ENCODE measurements at regions not wholly inside any gene's neighbourhood (a gene's known extent, or its start where the extent isn't known, plus 50 kb on each side); places are given as distances from the start of the nearest gene placed in this dataset.

DNA sequence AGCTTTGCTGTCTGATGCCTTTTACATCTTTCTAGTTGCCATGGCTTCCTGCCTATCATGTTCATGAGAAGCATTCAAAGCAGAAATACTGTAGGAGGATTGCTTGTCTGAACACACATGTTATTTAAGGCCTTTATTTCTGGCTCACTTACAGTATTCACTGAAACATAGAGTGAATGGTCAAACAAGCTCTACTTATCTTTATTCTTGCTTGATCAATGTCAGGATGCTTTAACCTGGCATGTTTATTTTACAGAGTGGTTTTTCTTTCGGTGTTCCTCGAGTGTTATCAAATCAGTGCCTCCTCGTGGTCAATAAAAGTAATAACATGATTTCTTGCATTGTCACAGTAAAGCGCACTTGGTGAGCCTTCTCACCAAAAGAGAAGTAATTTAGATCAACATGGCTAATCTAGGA, 73.5 kb upstream of the PCDH17 start:
- CTCF ChIA-PET (ENCODE audit: low intra/inter-chr PET ratio), result interaction anchor here (0.6 kb wide), 1 partner anchor 114 kb away, joined by 3 read pairs; no protein-coding TSS in a partner anchor
- H4K20me1 ChIP-seq (replicated peaks; ENCODE audit: control insufficient read depth, insufficient read depth, low read length), result no peaks in the 10 kb centered on the region
- H3K79me2 ChIP-seq (ENCODE audit: control insufficient read depth, insufficient read depth, low read length), result no peaks in the 10 kb centered on the region
- FAIRE-seq (no peak), ATAC-seq (no peak), DNase-seq (ENCODE audit: extremely low read depth in 1 of 4, low spot score in 3 of 4) (no peak)
- POLR2A ChIA-PET, result no interaction called here
- TF ChIP-seq FOXK1 (CRISPR knock-in tag; IDR thresholded peaks at IDR 0.05; ENCODE audit: borderline replicate concordance) (no peak), ZFPM2 (CRISPR knock-in tag; IDR thresholded peaks at IDR 0.05) (no peak), ZNF224 (CRISPR knock-in tag; IDR thresholded peaks at IDR 0.05) (no peak), HDAC1 (IDR thresholded peaks at IDR 0.05) (no peak), CSDE1 (IDR thresholded peaks at IDR 0.05) (no peak), ZNF57 (CRISPR knock-in tag; IDR thresholded peaks at IDR 0.05) (no peak), MAZ (CRISPR knock-in tag; conservative IDR thresholded peaks at IDR 0.05 in 1 of 2, IDR thresholded peaks at IDR 0.05 in 1 of 2) (no peak), NRF1 (conservative IDR thresholded peaks at IDR 0.05 in 1 of 2, IDR thresholded peaks at IDR 0.05 in 1 of 2) (no peak), RAD21 (CRISPR knock-in tag; conservative IDR thresholded peaks at IDR 0.05 in 1 of 2, IDR thresholded peaks at IDR 0.05 in 1 of 2) (no peak), TAF15 (IDR thresholded peaks at IDR 0.05; ENCODE audit: low read depth, low read length) (no peak), NR1H2 (CRISPR knock-in tag; IDR thresholded peaks at IDR 0.05) (no peak), PRPF4 (IDR thresholded peaks at IDR 0.05; ENCODE audit: insufficient read depth, low read depth, low read length, poor library complexity, severe bottlenecking) (no peak), ARID3A (IDR thresholded peaks at IDR 0.05; ENCODE audit: borderline replicate concordance, low read depth, low read length) (no peak), HDAC3 (IDR thresholded peaks at IDR 0.05; ENCODE audit: borderline replicate concordance, partially characterized antibody) (no peak), GTF2A2 (tag; IDR thresholded peaks at IDR 0.05) (no peak), SRSF1 (IDR thresholded peaks at IDR 0.05; ENCODE audit: low read depth, low read length) (no peak)
- no peak overlapping the region for H2AFZ ChIP-seq (ENCODE audit: low read depth, low read length)
- H3K36me3 ChIP-seq (ENCODE audit: control insufficient read depth, insufficient read depth, low read length), result no peaks in the 10 kb centered on the region
- BruUV-seq (replicated peaks), result no TSS peak
- H3K27me3 ChIP-seq (ENCODE audit: control insufficient read depth in 2 of 2, insufficient read depth in 2 of 2, low read length in 2 of 2), result no peaks in the 10 kb centered on the region
- 6% methylated on average over 4 of the region's 4 CpGs for WGBS (ENCODE audit: insufficient coverage, low coverage, missing lambda C conversion rate)
- H3K4me1 ChIP-seq (replicated peaks in 1 of 2; ENCODE audit: control insufficient read depth in 2 of 2, insufficient read depth in 2 of 2, low read length in 2 of 2), result no peaks in the 10 kb centered on the region
- no peak overlapping the region for H3K27ac ChIP-seq (ENCODE audit: extremely low read depth, low read depth, low read length)
- no peak overlapping the region for H3K4me2 ChIP-seq (ENCODE audit: insufficient read depth, low read length)
- intact Hi-C loops (cut with micrococcal nuclease) (no loop called here), in situ Hi-C loops (cut with MboI) (no loop called here)
- H3K9me1 ChIP-seq (ENCODE audit: control insufficient read depth, insufficient read depth, low read length), result no peaks in the 10 kb centered on the region
- no peaks in the 10 kb centered on the region for H3K9me3 ChIP-seq (replicated peaks; ENCODE audit: control insufficient read depth, insufficient read depth, low read depth, low read length)
- no peak overlapping the region for H3K9ac ChIP-seq (ENCODE audit: insufficient read depth in 1 of 2, low read depth in 2 of 2, low read length in 2 of 2)
- no peak overlapping the region for H3K4me3 ChIP-seq

Data from K562 (cell line).